Activated T-helper 2 cell treated with anti-CD3 and anti-CD28 coated beads, Interferon-gamma antibody, Interleukin-2, Interleukin-4, amounts not matched to agents 10 μg/mL and 5 μg/mL and 100 μg/mL, durations not matched to agents 14 hours and 24 hours and 36 hours (primary cell): ENCODE measurements at regions not wholly inside any gene's neighbourhood (a gene's known extent, or its start where the extent isn't known, plus 50 kb on each side); places are given as distances from the start of the nearest gene placed in this dataset.

Source experiments
- DNase-seq: peaks from one replicate; pipeline ENCODE4 v3.0.0; 2021; ENCODE audit warnings: low spot score
- H3K27ac Mint-ChIP-seq: one replicate; pipeline ENCODE4 v1.8.0; 2021; ENCODE audit warnings: mixed read lengths
- H3K27me3 Mint-ChIP-seq: one replicate; pipeline ENCODE4 v1.8.0; 2021; ENCODE audit warnings: low read depth, mixed read lengths
- H3K36me3 Mint-ChIP-seq: one replicate; pipeline ENCODE4 v1.8.0; 2021; ENCODE audit warnings: low read depth, mixed read lengths
- H3K4me1 Mint-ChIP-seq: one replicate; pipeline ENCODE4 v1.8.0; 2021; ENCODE audit warnings: low read depth, mixed read lengths
- H3K4me3 Mint-ChIP-seq: one replicate; pipeline ENCODE4 v1.8.0; 2021; ENCODE audit warnings: low read depth, mild to moderate bottlenecking, moderate library complexity, mixed read lengths
- H3K9me3 Mint-ChIP-seq: one replicate; pipeline ENCODE4 v1.8.0; 2021; ENCODE audit warnings: mixed read lengths
- intact Hi-C: fragments of 100-400 bp; cut with micrococcal nuclease; formaldehyde crosslinking; loops from one replicate; pipeline ENCODE4 v1.15.1; 2023

GRCh38 chr2:7458066-7458465 is 540.9 kb downstream of the RNF144A start:
- no peak for DNase-seq
- peaks cover 55% of the 10 kb centered on the region for H3K36me3 Mint-ChIP-seq
- intact Hi-C loops = no loop called here
- H3K9me3 Mint-ChIP-seq = peaks cover 33% of the 10 kb centered on the region
- no peak overlapping the region for H3K27ac Mint-ChIP-seq
- no peaks in the 10 kb centered on the region for H3K27me3 Mint-ChIP-seq
- H3K4me1 Mint-ChIP-seq = peaks cover 53% of the 10 kb centered on the region
- H3K4me3 Mint-ChIP-seq = no peak overlapping the region

- intact Hi-C loops = loop anchor here (1.0 to 2.0 kb wide), 5 partner anchors 18 to 380 kb away; no protein-coding TSS in a partner anchor
- peaks cover 58% of the 10 kb centered on the region for H3K4me1 Mint-ChIP-seq
- peak; percentile 57 for DNase-seq
- peaks cover 41% of the 10 kb centered on the region for H3K9me3 Mint-ChIP-seq
- peak overlapping the region; percentile 15 for H3K4me3 Mint-ChIP-seq
- peak overlapping the region; percentile 96 for H3K27ac Mint-ChIP-seq
- no peaks in the 10 kb centered on the region for H3K27me3 Mint-ChIP-seq
- H3K36me3 Mint-ChIP-seq = peaks cover 49% of the 10 kb centered on the region
Observed at GRCh38 chr2:7467782-7468447, 550.7 kb downstream of the RNF144A start.

DNA sequence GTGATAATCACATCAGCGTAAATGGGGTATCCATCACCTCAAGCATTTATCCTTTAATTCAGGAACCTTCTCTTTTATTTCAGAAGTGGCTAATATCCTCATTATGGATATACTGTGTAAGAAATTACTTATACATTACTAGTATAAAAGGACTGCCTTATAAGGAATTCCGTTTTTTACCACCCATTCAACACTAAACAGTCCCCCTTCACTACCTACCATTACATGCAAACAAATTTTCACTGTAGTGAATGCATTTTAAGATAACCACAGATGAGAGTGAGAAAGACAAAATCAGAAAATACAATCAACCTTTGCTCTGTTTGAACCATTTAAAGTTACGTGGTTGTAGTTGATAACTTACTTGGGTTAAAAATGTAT is 551.2 kb downstream of the RNF144A start:
- Mint-ChIP-seq H3K27me3 (no peaks in the 10 kb centered on the region), H3K4me3 (no peak overlapping the region), H3K36me3 (peaks cover 46% of the 10 kb centered on the region), H3K4me1 (peaks cover 60% of the 10 kb centered on the region), H3K9me3 (peaks cover 36% of the 10 kb centered on the region), H3K27ac (peak overlapping the region; percentile 96)
- intact Hi-C loops = loop anchor here (1.0 to 2.0 kb wide), 5 partner anchors 18 to 380 kb away; no protein-coding TSS in a partner anchor
- no peak for DNase-seq

GRCh38 chr2:7468955-7469354 is 551.7 kb downstream of the RNF144A start:
- Mint-ChIP-seq H3K4me1 (peaks cover 61% of the 10 kb centered on the region), H3K9me3 (peaks cover 30% of the 10 kb centered on the region), H3K4me3 (no peak overlapping the region), H3K27ac (peak overlapping the region; percentile 96), H3K36me3 (peaks cover 42% of the 10 kb centered on the region), H3K27me3 (no peaks in the 10 kb centered on the region)
- intact Hi-C loops = loop anchor here (1.0 to 2.0 kb wide), 5 partner anchors 19 to 379 kb away; no protein-coding TSS in a partner anchor
- no peak for DNase-seq

- no peaks in the 10 kb centered on the region for H3K27me3 Mint-ChIP-seq
- intact Hi-C loops = no loop called here
- H3K36me3 Mint-ChIP-seq = peaks cover 36% of the 10 kb centered on the region
Observed at GRCh38 chr2:7471185-7471584, 554.0 kb downstream of the RNF144A start.

DNA sequence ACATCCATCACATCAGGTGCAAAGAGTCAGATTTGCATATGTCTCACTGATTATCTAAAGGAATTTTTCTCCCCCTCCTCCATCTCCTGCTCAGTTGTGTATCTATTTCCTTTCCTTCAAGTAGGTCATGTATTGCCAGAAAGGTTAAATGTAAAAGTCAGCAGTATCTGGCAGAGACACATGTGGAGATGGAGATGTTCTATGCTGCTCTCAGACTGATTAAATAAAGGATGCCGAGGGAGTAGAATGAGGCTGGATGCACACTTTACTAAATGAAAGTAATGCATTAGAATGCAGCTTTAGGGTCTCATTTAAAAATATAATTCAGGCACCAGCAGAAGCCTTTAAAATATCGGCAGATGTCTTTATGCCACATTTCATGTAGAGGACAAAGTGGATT is 555.3 kb downstream of the RNF144A start:
- Mint-ChIP-seq H3K4me1 (peaks cover 62% of the 10 kb centered on the region), H3K36me3 (peaks cover 37% of the 10 kb centered on the region), H3K27ac (peak overlapping the region; percentile 2), H3K27me3 (no peaks in the 10 kb centered on the region), H3K4me3 (no peak overlapping the region), H3K9me3 (peaks cover 16% of the 10 kb centered on the region)
- intact Hi-C loops = no loop called here
- DNase-seq = no peak

More at GRCh38 chr2:7471185-7471584, 554.0 kb downstream of the RNF144A start:
- DNase-seq = no peak
- Mint-ChIP-seq H3K4me3 (no peak overlapping the region), H3K9me3 (peaks cover 20% of the 10 kb centered on the region), H3K27ac (peak overlapping the region; percentile 58), H3K4me1 (peaks cover 57% of the 10 kb centered on the region)

GRCh38 chr2:7473135-7473771 is 556.0 kb downstream of the RNF144A start:
- intact Hi-C loops = no loop called here
- Mint-ChIP-seq H3K27me3 (no peaks in the 10 kb centered on the region), H3K4me1 (peaks cover 56% of the 10 kb centered on the region), H3K36me3 (peaks cover 29% of the 10 kb centered on the region), H3K9me3 (peaks cover 11% of the 10 kb centered on the region), H3K27ac (peak overlapping the region; percentile 85), H3K4me3 (peak overlapping the region; percentile 26)
- no peak for DNase-seq

DNA sequence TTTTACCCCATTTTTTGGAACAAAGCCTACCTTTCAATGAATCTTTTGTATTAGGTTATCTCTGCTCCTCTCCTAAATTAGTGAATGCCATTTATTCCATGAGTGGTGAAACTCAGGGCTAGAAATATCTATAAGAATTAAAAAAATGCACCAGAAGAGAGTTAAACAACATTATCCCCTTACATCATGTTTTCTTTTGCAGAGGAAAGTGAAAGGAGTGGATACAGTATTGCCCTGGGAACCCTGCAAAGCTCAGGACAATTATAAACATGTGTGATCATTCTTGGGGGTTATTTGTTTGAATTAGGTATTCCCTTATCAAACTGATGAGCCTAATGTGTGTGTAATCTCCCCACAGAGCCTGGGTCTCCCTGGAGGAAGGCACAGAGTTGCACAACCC is 559.2 kb downstream of the RNF144A start:
- no peak for DNase-seq
- H3K4me1 Mint-ChIP-seq = peaks cover 41% of the 10 kb centered on the region
- no peaks in the 10 kb centered on the region for H3K27me3 Mint-ChIP-seq
- peaks cover 15% of the 10 kb centered on the region for H3K36me3 Mint-ChIP-seq
- intact Hi-C loops = no loop called here
- H3K4me3 Mint-ChIP-seq = no peak overlapping the region
- peak overlapping the region; percentile 26 for H3K27ac Mint-ChIP-seq
- peaks cover 10% of the 10 kb centered on the region for H3K9me3 Mint-ChIP-seq

GRCh38 chr2:7479603-7480002 is 562.4 kb downstream of the RNF144A start:
- H3K27me3 Mint-ChIP-seq = no peaks in the 10 kb centered on the region
- no peak overlapping the region for H3K27ac Mint-ChIP-seq
- H3K4me3 Mint-ChIP-seq = no peak overlapping the region
- peaks cover 25% of the 10 kb centered on the region for H3K9me3 Mint-ChIP-seq
- intact Hi-C loops = no loop called here
- peaks cover 25% of the 10 kb centered on the region for H3K4me1 Mint-ChIP-seq
- peaks cover 28% of the 10 kb centered on the region for H3K36me3 Mint-ChIP-seq
- DNase-seq = no peak

DNA sequence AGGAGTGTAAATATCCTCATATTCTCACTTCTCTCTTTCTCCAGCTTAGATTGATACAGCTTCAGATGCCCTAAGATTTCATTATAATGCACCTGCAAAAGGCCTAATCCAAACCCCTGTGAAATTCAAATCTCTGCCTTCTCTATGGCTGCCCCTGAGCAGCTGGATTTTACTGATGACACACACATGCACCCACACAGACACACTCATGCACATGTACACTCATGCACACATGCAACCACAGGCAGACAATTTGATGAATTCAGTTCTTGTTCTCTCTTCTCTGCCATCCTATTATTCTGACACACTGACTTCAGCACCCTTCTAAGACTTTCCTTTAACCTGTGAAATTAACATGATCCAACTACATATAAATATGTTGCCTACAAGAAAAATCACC is 563.2 kb downstream of the RNF144A start:
- no peak overlapping the region for H3K27ac Mint-ChIP-seq
- intact Hi-C loops = no loop called here
- H3K36me3 Mint-ChIP-seq = peaks cover 24% of the 10 kb centered on the region
- no peak overlapping the region for H3K4me3 Mint-ChIP-seq
- DNase-seq = no peak
- no peaks in the 10 kb centered on the region for H3K27me3 Mint-ChIP-seq
- H3K9me3 Mint-ChIP-seq = peaks cover 21% of the 10 kb centered on the region
- peaks cover 25% of the 10 kb centered on the region for H3K4me1 Mint-ChIP-seq

GRCh38 chr2:7490672-7491071 is 573.5 kb downstream of the RNF144A start:
- Mint-ChIP-seq H3K27me3 (no peaks in the 10 kb centered on the region), H3K36me3 (peaks cover 21% of the 10 kb centered on the region), H3K27ac (no peak overlapping the region), H3K4me3 (no peak overlapping the region), H3K4me1 (peaks cover 8% of the 10 kb centered on the region), H3K9me3 (peaks cover 38% of the 10 kb centered on the region)
- intact Hi-C loops = no loop called here
- no peak for DNase-seq

- intact Hi-C loops = no loop called here
- no peak overlapping the region for H3K4me3 Mint-ChIP-seq
Observed at GRCh38 chr2:7492719-7493118, 575.5 kb downstream of the RNF144A start.

GRCh38 chr2:7497178-7497577 is 580.0 kb downstream of the RNF144A start:
- H3K27ac Mint-ChIP-seq = no peak overlapping the region
- no peak for DNase-seq
- intact Hi-C loops = no loop called here
- H3K27me3 Mint-ChIP-seq = no peaks in the 10 kb centered on the region
- H3K4me1 Mint-ChIP-seq = peaks cover 31% of the 10 kb centered on the region
- H3K9me3 Mint-ChIP-seq = peaks cover 23% of the 10 kb centered on the region
- H3K4me3 Mint-ChIP-seq = no peak overlapping the region
- peaks cover 11% of the 10 kb centered on the region for H3K36me3 Mint-ChIP-seq

More at GRCh38 chr2:7492719-7493118, 575.5 kb downstream of the RNF144A start:
- H3K9me3 Mint-ChIP-seq = peaks cover 37% of the 10 kb centered on the region
- H3K36me3 Mint-ChIP-seq = peaks cover 18% of the 10 kb centered on the region
- H3K4me1 Mint-ChIP-seq = peaks cover 17% of the 10 kb centered on the region
- no peak overlapping the region for H3K27ac Mint-ChIP-seq
- no peaks in the 10 kb centered on the region for H3K27me3 Mint-ChIP-seq
- no peak for DNase-seq
